GM21723 (cell line): ENCODE measurements at regions not wholly inside any gene's neighbourhood (a gene's known extent, or its start where the extent isn't known, plus 50 kb on each side); places are given as distances from the start of the nearest gene placed in this dataset.

Source experiments
- ATAC-seq: cut with Tn5 transposase; IDR thresholded peaks from one replicate; pipeline ENCODE4 v1.9.1; 2021; ENCODE audit warnings: mild to moderate bottlenecking, moderate library complexity; ENCODE audit not compliant: unreplicated experiment

- ATAC-seq, result no peak
These were observed 450.4 kb upstream of the NMUR2 start for GRCh38 chr5:152855441-152855840.

- no peak for ATAC-seq
These were observed 456.2 kb upstream of the NMUR2 start for GRCh38 chr5:152861231-152861630.

GRCh38 chr5:152864447-152864846, 459.4 kb upstream of the NMUR2 start:
- ATAC-seq, result no peak

DNA sequence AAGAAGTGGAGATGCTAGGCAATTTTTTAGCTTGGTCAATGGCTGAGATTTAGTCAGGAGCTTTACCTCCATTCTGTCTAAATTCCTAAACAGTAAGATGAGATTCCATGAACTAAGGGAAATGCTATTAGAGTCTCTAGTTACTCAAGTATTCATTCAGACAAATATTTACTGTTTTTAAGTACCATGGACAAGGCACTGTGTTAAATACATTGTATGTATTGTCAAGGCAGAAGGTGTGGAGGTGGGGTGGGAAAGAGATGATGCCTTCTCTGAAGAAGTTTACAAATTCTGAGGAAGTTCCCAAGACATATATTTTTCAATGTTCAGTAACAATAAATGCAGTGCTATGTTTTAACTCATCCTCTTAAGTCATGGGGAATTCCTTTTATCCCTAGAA, 459.9 kb upstream of the NMUR2 start:
- ATAC-seq, result no peak

- no peak for ATAC-seq
These were observed 464.9 kb upstream of the NMUR2 start for GRCh38 chr5:152869971-152870370.

DNA sequence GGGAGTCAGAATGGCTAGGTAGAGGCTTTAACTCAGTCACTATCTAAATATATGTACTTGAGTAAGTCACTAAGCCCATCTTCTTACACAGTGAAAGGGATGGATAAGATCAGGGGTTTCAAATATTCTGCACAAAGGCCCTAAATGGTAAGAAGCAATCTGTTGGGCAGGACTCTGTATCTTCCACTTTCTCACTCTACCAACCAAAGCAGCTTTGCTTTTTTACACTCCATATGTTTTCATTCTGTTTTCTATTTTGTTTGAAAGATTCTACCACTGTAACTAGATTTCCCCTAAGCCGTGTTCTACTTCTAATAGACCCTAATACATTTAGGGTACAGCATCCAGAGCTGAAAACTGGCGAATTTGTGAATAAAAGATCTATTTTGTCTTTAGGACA, 477.5 kb upstream of the NMUR2 start:
- no peak for ATAC-seq

GRCh38 chr5:152883066-152883775, 478.1 kb upstream of the NMUR2 start:
- no peak for ATAC-seq

- ATAC-seq, result no peak
These were observed 478.9 kb upstream of the NMUR2 start for GRCh38 chr5:152884006-152884405.

DNA sequence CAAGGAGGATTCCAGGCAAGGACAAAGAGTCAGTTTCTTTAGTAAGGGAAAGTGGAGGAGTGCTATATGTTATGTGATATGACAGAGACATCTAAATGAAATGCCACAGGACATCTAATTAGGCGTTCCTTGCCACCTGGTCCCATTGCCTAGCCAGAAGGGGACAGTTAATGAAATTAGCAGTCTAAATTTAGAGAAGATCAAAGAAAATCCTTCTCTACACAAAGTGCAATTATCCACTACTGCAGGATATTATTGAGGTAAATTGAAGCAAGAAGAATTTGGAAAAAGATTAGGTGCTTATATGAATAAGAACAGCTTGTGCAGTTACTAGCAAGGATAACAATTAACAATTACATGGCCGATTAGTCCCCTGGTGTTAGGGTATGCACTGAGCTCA, 495.3 kb upstream of the NMUR2 start:
- no peak for ATAC-seq

DNA sequence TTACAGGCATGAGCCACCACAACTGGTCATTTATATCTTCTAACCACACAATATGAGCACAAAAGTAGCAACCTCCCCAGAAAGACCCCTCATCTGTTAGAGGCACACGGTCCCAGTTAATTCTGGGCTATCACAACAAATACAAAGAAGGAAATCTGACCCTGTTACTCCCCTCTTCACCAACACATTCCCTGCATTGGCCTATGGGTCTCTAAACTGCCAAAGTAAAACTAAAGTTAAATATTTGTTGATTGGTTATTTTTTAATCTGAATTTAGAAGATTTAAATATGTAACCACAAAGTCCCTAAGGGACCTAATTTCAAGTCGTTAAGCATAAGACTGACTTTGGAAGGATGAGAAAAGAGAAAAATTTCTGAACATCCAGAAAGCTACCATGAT, 496.7 kb upstream of the NMUR2 start:
- no peak for ATAC-seq

GRCh38 chr5:152905286-152905685, 500.2 kb upstream of the NMUR2 start:
- ATAC-seq, result no peak

GRCh38 chr5:152907488-152908245, 502.6 kb upstream of the NMUR2 start:
- ATAC-seq, result no peak

DNA sequence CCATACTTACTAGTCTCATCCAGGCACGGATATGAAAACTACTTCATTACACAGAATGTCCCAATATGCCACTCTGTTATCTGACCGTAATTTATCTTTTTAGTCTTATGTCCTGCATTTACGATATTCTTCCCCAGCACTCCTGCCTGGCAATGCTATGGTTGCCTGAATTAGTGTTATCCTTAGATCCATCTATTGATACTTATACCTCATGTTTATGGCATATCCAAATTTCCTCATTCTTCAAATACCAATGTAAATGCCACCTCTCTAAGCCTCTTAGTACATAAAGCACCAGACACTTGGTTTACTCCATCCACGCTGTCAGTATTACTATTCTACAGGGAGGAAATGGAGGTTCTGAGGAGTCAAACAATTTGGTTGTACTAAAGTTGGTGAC, 507.8 kb upstream of the NMUR2 start:
- no peak for ATAC-seq

- ATAC-seq, result no peak
These were observed 527.5 kb upstream of the NMUR2 start for GRCh38 chr5:152932621-152933020.

- ATAC-seq, result no peak
These were observed 528.0 kb upstream of the NMUR2 start for GRCh38 chr5:152933056-152933455.

DNA sequence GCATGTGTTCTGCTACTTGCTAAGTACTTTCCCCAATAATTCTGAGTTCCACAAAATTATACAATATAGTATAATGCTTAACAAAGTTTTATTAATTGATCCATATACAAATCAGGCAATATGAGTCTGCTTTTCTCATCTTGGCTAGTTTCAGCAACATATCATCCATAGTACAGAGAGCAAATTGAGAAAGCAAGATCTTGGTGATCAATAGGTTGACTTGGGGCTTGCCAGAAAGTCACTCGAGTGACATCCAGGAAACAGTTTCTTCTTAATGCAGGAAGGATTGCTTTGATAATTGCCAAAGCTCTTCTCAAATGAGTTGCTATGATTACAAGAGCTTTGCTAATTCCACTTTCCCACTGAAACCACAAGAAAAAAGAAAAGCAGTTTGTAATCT, 533.6 kb upstream of the NMUR2 start:
- no peak for ATAC-seq

GRCh38 chr5:152942633-152943336, 537.7 kb upstream of the NMUR2 start:
- ATAC-seq, result no peak

- no peak for ATAC-seq
These were observed 536.5 kb upstream of the GRIA1 start for GRCh38 chr5:152953788-152954483.

- no peak for ATAC-seq
These were observed 533.4 kb upstream of the GRIA1 start for GRCh38 chr5:152956943-152957613.

GRCh38 chr5:152978141-152978835, 512.2 kb upstream of the GRIA1 start:
- ATAC-seq, result no peak
